ENCODE measurements at regions not wholly inside any gene's neighbourhood (a gene's known extent, or its start where the extent isn't known, plus 50 kb on each side); places are given as distances from the start of the nearest gene placed in this dataset.

DNA sequence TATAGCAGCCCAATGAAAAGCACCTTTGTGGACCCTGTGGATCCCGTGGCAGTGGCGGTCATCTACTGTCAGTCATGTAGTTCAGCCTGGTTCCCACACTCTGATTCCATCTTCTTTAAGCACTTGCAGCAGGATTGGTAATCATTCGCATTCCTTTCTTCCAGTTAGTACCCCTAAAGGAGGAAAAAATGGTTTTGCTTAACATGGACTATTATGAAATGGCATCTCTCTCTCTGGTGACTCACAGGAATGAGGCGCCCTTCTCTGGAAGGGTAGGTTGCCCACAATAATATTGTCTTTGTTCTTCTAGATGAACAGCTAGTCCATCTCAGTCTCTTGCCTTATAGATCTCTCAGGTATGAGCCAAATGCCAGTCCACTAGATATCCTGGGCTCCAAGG is 127.9 kb upstream of the MROH9 start:
- TF ChIP-seq, protein P1, sequence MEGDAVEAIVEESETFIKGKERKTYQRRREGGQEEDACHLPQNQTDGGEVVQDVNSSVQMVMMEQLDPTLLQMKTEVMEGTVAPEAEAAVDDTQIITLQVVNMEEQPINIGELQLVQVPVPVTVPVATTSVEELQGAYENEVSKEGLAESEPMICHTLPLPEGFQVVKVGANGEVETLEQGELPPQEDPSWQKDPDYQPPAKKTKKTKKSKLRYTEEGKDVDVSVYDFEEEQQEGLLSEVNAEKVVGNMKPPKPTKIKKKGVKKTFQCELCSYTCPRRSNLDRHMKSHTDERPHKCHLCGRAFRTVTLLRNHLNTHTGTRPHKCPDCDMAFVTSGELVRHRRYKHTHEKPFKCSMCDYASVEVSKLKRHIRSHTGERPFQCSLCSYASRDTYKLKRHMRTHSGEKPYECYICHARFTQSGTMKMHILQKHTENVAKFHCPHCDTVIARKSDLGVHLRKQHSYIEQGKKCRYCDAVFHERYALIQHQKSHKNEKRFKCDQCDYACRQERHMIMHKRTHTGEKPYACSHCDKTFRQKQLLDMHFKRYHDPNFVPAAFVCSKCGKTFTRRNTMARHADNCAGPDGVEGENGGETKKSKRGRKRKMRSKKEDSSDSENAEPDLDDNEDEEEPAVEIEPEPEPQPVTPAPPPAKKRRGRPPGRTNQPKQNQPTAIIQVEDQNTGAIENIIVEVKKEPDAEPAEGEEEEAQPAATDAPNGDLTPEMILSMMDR (conservative IDR thresholded peaks at IDR 0.05), result no peak
- TF ChIP-seq EZH2 (IDR thresholded peaks at IDR 0.05; ENCODE audit: low read depth), result no peak
